ENCODE measurements at regions not wholly inside any gene's neighbourhood (a gene's known extent, or its start where the extent isn't known, plus 50 kb on each side); places are given as distances from the start of the nearest gene placed in this dataset.

GRCh38 chr1:96968983-96969382 is 247.4 kb downstream of the PTBP2 start:
- no peak overlapping the region for H3K27ac Mint-ChIP-seq

GRCh38 chr1:96969656-96970163 is 248.1 kb downstream of the PTBP2 start:
- DNase-seq (no peak), ATAC-seq (no peak)
- Histone ChIP-seq H3K4me1 (ENCODE audit: control insufficient read depth in 2 of 2, insufficient read depth in 2 of 2, low read length in 2 of 2) (no peaks in the 10 kb centered on the region), H3K36me3 (ENCODE audit: control insufficient read depth in 2 of 3, insufficient read depth in 3 of 3, low read length in 3 of 3) (no peaks in the 10 kb centered on the region), H3K27ac (ENCODE audit: low read depth, low read length) (no peak overlapping the region), H3K27me3 (ENCODE audit: control insufficient read depth in 2 of 2, insufficient read depth in 2 of 2, low read length in 2 of 2) (no peaks in the 10 kb centered on the region), H3K4me3 (ENCODE audit: low read length) (no peak overlapping the region), H3K9me3 (ENCODE audit: control insufficient read depth in 2 of 3, low read length in 3 of 3) (no peaks in the 10 kb centered on the region)
- no peaks in the 10 kb centered on the region for H3K4me1 Mint-ChIP-seq
- CTCF ChIA-PET, result interaction anchor here (0.8 to 2.3 kb wide), 2 partner anchors 1082 to 1084 kb away, joined by 5 to 6 read pairs; no protein-coding TSS in a partner anchor
- H3K4me3 Mint-ChIP-seq, result no peak overlapping the region
- POLR2A ChIA-PET, result no interaction called here
- H3K36me3 Mint-ChIP-seq, result no peaks in the 10 kb centered on the region
- H3K27ac Mint-ChIP-seq, result no peak overlapping the region
- intact Hi-C loops (cut with micrococcal nuclease), result loop anchor here in 1 of 2 donors (10.0 kb wide), 1 partner anchor 845 kb away; no protein-coding TSS in a partner anchor
- H3K27me3 Mint-ChIP-seq, result peaks cover 6 to 49% (median 35%) of the 10 kb centered on the region in 5 donors
- H3K9me3 Mint-ChIP-seq, result peaks cover 0 to 5% (median 0%) of the 10 kb centered on the region in 11 donors

More at GRCh38 chr1:96968983-96969382, 247.4 kb downstream of the PTBP2 start:
- no peak overlapping the region for H3K27ac ChIP-seq (ENCODE audit: low read depth, low read length)
- H3K9me3 ChIP-seq (ENCODE audit: control insufficient read depth in 2 of 3, low read length in 3 of 3), result no peaks in the 10 kb centered on the region
- no peak for ATAC-seq
- no peak overlapping the region for H3K4me3 ChIP-seq (ENCODE audit: low read length)
- POLR2A ChIA-PET, result no interaction called here
- no peaks in the 10 kb centered on the region for H3K4me1 ChIP-seq (ENCODE audit: control insufficient read depth in 2 of 2, insufficient read depth in 2 of 2, low read length in 2 of 2)
- H3K36me3 ChIP-seq (ENCODE audit: control insufficient read depth in 2 of 3, insufficient read depth in 3 of 3, low read length in 3 of 3), result no peaks in the 10 kb centered on the region
- Mint-ChIP-seq H3K9me3 (peaks cover 0 to under 1% (median 0%) of the 10 kb centered on the region in 11 donors), H3K4me1 (no peaks in the 10 kb centered on the region), H3K36me3 (no peaks in the 10 kb centered on the region), H3K4me3 (no peak overlapping the region), H3K27me3 (peaks cover 7 to 47% (median 30%) of the 10 kb centered on the region in 5 donors)
- no peaks in the 10 kb centered on the region for H3K27me3 ChIP-seq (ENCODE audit: control insufficient read depth in 2 of 2, insufficient read depth in 2 of 2, low read length in 2 of 2)
- intact Hi-C loops (cut with micrococcal nuclease), result loop anchor here in 1 of 2 donors (10.0 kb wide), 1 partner anchor 846 kb away; no protein-coding TSS in a partner anchor
- CTCF ChIA-PET, result interaction anchor here (2.3 kb wide), 1 partner anchor 1085 kb away, joined by 6 read pairs; no protein-coding TSS in a partner anchor
- DNase-seq, result no peak

GRCh38 chr1:96971439-96971838 is 249.9 kb downstream of the PTBP2 start:
- no peaks in the 10 kb centered on the region for H3K27me3 ChIP-seq (ENCODE audit: control insufficient read depth in 2 of 2, insufficient read depth in 2 of 2, low read length in 2 of 2)
- no peaks in the 10 kb centered on the region for H3K4me1 ChIP-seq (ENCODE audit: control insufficient read depth in 2 of 2, insufficient read depth in 2 of 2, low read length in 2 of 2)
- POLR2A ChIA-PET, result no interaction called here
- H3K36me3 ChIP-seq (ENCODE audit: control insufficient read depth in 2 of 3, insufficient read depth in 3 of 3, low read length in 3 of 3), result no peaks in the 10 kb centered on the region
- H3K9me3 ChIP-seq (ENCODE audit: control insufficient read depth in 2 of 3, low read length in 3 of 3), result no peaks in the 10 kb centered on the region
- H3K27ac Mint-ChIP-seq, result no peak overlapping the region
- intact Hi-C loops (cut with micrococcal nuclease), result no loop called here
- CTCF ChIA-PET, result no interaction called here
- H3K27me3 Mint-ChIP-seq, result peaks cover 4 to 47% (median 41%) of the 10 kb centered on the region in 5 donors
- H3K4me3 ChIP-seq (ENCODE audit: low read length), result no peak overlapping the region
- DNase-seq (no peak), ATAC-seq (no peak)
- no peaks in the 10 kb centered on the region for H3K36me3 Mint-ChIP-seq
- H3K27ac ChIP-seq (ENCODE audit: low read depth, low read length), result no peak overlapping the region
- no peak overlapping the region for H3K4me3 Mint-ChIP-seq
- H3K9me3 Mint-ChIP-seq, result peaks cover 0 to 5% (median 0%) of the 10 kb centered on the region in 11 donors
- no peaks in the 10 kb centered on the region for H3K4me1 Mint-ChIP-seq

- no peak overlapping the region for H3K4me3 Mint-ChIP-seq
- no peak overlapping the region for H3K4me3 ChIP-seq (ENCODE audit: low read length)
- ChIA-PET CTCF (no interaction called here), POLR2A (no interaction called here)
- no peak overlapping the region for H3K27ac ChIP-seq (ENCODE audit: low read depth, low read length)
- no peaks in the 10 kb centered on the region for H3K4me1 Mint-ChIP-seq
- intact Hi-C loops (cut with micrococcal nuclease), result no loop called here
- peaks cover 0 to 5% (median 0%) of the 10 kb centered on the region in 11 donors for H3K9me3 Mint-ChIP-seq
- DNase-seq (no peak), ATAC-seq (no peak)
- H3K27me3 ChIP-seq (ENCODE audit: control insufficient read depth in 2 of 2, insufficient read depth in 2 of 2, low read length in 2 of 2), result no peaks in the 10 kb centered on the region
- H3K36me3 Mint-ChIP-seq, result no peaks in the 10 kb centered on the region
- H3K36me3 ChIP-seq (ENCODE audit: control insufficient read depth in 2 of 3, insufficient read depth in 3 of 3, low read length in 3 of 3), result no peaks in the 10 kb centered on the region
- H3K27me3 Mint-ChIP-seq, result peaks cover 4 to 46% (median 40%) of the 10 kb centered on the region in 5 donors
- H3K4me1 ChIP-seq (ENCODE audit: control insufficient read depth in 2 of 2, insufficient read depth in 2 of 2, low read length in 2 of 2), result no peaks in the 10 kb centered on the region
- H3K9me3 ChIP-seq (ENCODE audit: control insufficient read depth in 2 of 3, low read length in 3 of 3), result no peaks in the 10 kb centered on the region
- H3K27ac Mint-ChIP-seq, result no peak overlapping the region
Observed at GRCh38 chr1:96971849-96972602, 250.4 kb downstream of the PTBP2 start.

- no peaks in the 10 kb centered on the region for H3K4me1 Mint-ChIP-seq
- no peak for ATAC-seq
- DNase-seq, result no peak
- H3K4me3 Mint-ChIP-seq, result no peak overlapping the region
- no peaks in the 10 kb centered on the region for H3K36me3 Mint-ChIP-seq
- intact Hi-C loops (cut with micrococcal nuclease), result no loop called here
- peaks cover 4 to 41% (median 30%) of the 10 kb centered on the region in 5 donors for H3K27me3 Mint-ChIP-seq
- H3K9me3 Mint-ChIP-seq, result peaks cover 0 to 5% (median 0%) of the 10 kb centered on the region in 11 donors
- no peak overlapping the region for H3K4me3 ChIP-seq (ENCODE audit: low read length)
- no peak overlapping the region for H3K27ac Mint-ChIP-seq
- CTCF ChIA-PET, result no interaction called here
- H3K4me1 ChIP-seq (ENCODE audit: control insufficient read depth in 2 of 2, insufficient read depth in 2 of 2, low read length in 2 of 2), result no peaks in the 10 kb centered on the region
- POLR2A ChIA-PET, result no interaction called here
- no peak overlapping the region for H3K27ac ChIP-seq (ENCODE audit: low read depth, low read length)
- H3K27me3 ChIP-seq (ENCODE audit: control insufficient read depth in 2 of 2, insufficient read depth in 2 of 2, low read length in 2 of 2), result no peaks in the 10 kb centered on the region
- no peaks in the 10 kb centered on the region for H3K9me3 ChIP-seq (ENCODE audit: control insufficient read depth in 2 of 3, low read length in 3 of 3)
- H3K36me3 ChIP-seq (ENCODE audit: control insufficient read depth in 2 of 3, insufficient read depth in 3 of 3, low read length in 3 of 3), result no peaks in the 10 kb centered on the region
Observed at GRCh38 chr1:96973605-96974004, 252.0 kb downstream of the PTBP2 start.

- Histone ChIP-seq H3K4me1 (ENCODE audit: control insufficient read depth in 2 of 2, insufficient read depth in 2 of 2, low read length in 2 of 2) (no peaks in the 10 kb centered on the region), H3K9me3 (ENCODE audit: control insufficient read depth in 2 of 3, low read length in 3 of 3) (no peaks in the 10 kb centered on the region), H3K4me3 (ENCODE audit: low read length) (no peak overlapping the region), H3K27ac (ENCODE audit: low read depth, low read length) (no peak overlapping the region), H3K27me3 (ENCODE audit: control insufficient read depth in 2 of 2, insufficient read depth in 2 of 2, low read length in 2 of 2) (no peaks in the 10 kb centered on the region), H3K36me3 (ENCODE audit: control insufficient read depth in 2 of 3, insufficient read depth in 3 of 3, low read length in 3 of 3) (no peaks in the 10 kb centered on the region)
- Mint-ChIP-seq H3K27me3 (peaks cover 2 to 29% (median 13%) of the 10 kb centered on the region in 5 donors), H3K9me3 (peaks cover 0 to 5% (median 0%) of the 10 kb centered on the region in 11 donors), H3K36me3 (no peaks in the 10 kb centered on the region), H3K27ac (no peak overlapping the region), H3K4me3 (no peak overlapping the region), H3K4me1 (no peaks in the 10 kb centered on the region)
- ChIA-PET POLR2A (no interaction called here), CTCF (no interaction called here)
- no peak for DNase-seq
- ATAC-seq, result no peak
- intact Hi-C loops (cut with micrococcal nuclease), result no loop called here
Observed at GRCh38 chr1:96978444-96978843, 256.9 kb downstream of the PTBP2 start.

GRCh38 chr1:96978901-96979300 is 257.3 kb downstream of the PTBP2 start:
- H3K4me3 ChIP-seq (ENCODE audit: low read length), result no peak overlapping the region
- H3K27ac ChIP-seq (ENCODE audit: low read depth, low read length), result no peak overlapping the region
- ChIA-PET CTCF (no interaction called here), POLR2A (no interaction called here)
- Mint-ChIP-seq H3K27me3 (peaks cover 2 to 24% (median 13%) of the 10 kb centered on the region in 5 donors), H3K9me3 (peaks cover 0 to 5% (median 0%) of the 10 kb centered on the region in 11 donors), H3K36me3 (no peaks in the 10 kb centered on the region), H3K4me1 (no peaks in the 10 kb centered on the region), H3K27ac (no peak overlapping the region), H3K4me3 (no peak overlapping the region)
- H3K9me3 ChIP-seq (ENCODE audit: control insufficient read depth in 2 of 3, low read length in 3 of 3), result no peaks in the 10 kb centered on the region
- H3K4me1 ChIP-seq (ENCODE audit: control insufficient read depth in 2 of 2, insufficient read depth in 2 of 2, low read length in 2 of 2), result no peaks in the 10 kb centered on the region
- no peak for DNase-seq
- no peaks in the 10 kb centered on the region for H3K27me3 ChIP-seq (ENCODE audit: control insufficient read depth in 2 of 2, insufficient read depth in 2 of 2, low read length in 2 of 2)
- intact Hi-C loops (cut with micrococcal nuclease), result no loop called here
- no peaks in the 10 kb centered on the region for H3K36me3 ChIP-seq (ENCODE audit: control insufficient read depth in 2 of 3, insufficient read depth in 3 of 3, low read length in 3 of 3)
- ATAC-seq, result no peak
